ENCODE measurements at regions not wholly inside any gene's neighbourhood (a gene's known extent, or its start where the extent isn't known, plus 50 kb on each side); places are given as distances from the start of the nearest gene placed in this dataset.

- TF ChIP-seq POU2F2 (IDR thresholded peaks at IDR 0.05; ENCODE audit: low read depth, low read length) (no peak), POLR2AphosphoS5 (IDR thresholded peaks at IDR 0.05; ENCODE audit: low read depth, low read length) (no peak), POLR2A (IDR thresholded peaks at IDR 0.05; ENCODE audit: low read depth, low read length) (no peak), SPI1 (IDR thresholded peaks at IDR 0.05; ENCODE audit: low read depth, low read length) (no peak)
These were observed 339.3 kb downstream of the DAD1 start for GRCh38 chr14:22249770-22250169.
